NCI-H2227 (cell line): ENCODE measurements at regions not wholly inside any gene's neighbourhood (a gene's known extent, or its start where the extent isn't known, plus 50 kb on each side); places are given as distances from the start of the nearest gene placed in this dataset.

Experiments
- DNase-seq: peaks from one replicate; lab custom pipeline; 2025; ENCODE audit not compliant: unreplicated experiment; lab: John Stamatoyannopoulos, UW

DNA sequence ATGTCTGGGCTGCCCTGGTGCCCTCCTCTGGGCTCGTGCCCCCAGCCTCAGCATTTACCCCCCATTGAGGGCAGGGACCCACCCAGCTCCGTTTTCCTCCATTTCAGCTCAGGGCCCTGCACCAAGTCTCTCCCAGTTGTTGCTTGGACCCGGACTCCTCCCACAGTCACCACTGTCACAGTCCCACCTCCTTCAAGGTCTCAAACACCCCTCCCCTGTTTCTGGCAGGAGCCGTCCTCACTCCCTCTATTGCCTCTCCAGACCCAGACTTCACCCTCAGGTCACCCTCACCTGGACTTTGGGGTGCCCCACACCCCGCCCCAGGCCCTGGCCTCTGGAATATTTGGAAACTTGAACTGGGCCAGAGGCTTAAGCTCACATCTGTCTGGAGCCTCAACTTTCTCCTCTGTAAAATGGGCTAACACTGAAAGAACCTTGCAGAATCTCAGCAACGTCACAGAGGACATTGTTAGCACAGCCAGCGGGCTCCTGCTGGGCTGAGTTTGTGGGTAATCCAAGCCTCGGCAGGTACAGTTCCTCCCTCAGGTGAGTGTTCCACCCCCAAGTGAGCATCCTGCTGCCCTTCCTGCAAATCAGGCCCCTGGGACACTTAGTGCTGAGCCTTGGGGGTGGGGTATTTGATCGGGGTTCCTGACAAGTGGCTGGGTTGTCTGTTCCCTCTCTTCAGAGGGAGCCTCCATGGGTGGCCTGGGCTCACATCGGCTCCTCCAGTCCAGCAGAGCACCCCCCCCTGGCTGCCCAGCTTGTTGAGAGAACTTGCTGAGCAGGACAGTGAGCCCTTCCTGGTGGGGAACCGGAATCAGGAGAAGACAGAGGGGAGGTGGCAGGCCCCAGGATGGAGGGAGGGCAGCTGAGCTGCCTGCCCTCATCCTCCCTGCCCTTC, 130.1 kb downstream of the C9orf50 start:
- no peak for DNase-seq

GRCh38 chr9:129489838-129490582, 130.9 kb downstream of the C9orf50 start:
- DNase-seq: no peak

- DNase-seq: no peak
These were observed 133.0 kb downstream of the C9orf50 start for GRCh38 chr9:129487658-129488483.

DNA sequence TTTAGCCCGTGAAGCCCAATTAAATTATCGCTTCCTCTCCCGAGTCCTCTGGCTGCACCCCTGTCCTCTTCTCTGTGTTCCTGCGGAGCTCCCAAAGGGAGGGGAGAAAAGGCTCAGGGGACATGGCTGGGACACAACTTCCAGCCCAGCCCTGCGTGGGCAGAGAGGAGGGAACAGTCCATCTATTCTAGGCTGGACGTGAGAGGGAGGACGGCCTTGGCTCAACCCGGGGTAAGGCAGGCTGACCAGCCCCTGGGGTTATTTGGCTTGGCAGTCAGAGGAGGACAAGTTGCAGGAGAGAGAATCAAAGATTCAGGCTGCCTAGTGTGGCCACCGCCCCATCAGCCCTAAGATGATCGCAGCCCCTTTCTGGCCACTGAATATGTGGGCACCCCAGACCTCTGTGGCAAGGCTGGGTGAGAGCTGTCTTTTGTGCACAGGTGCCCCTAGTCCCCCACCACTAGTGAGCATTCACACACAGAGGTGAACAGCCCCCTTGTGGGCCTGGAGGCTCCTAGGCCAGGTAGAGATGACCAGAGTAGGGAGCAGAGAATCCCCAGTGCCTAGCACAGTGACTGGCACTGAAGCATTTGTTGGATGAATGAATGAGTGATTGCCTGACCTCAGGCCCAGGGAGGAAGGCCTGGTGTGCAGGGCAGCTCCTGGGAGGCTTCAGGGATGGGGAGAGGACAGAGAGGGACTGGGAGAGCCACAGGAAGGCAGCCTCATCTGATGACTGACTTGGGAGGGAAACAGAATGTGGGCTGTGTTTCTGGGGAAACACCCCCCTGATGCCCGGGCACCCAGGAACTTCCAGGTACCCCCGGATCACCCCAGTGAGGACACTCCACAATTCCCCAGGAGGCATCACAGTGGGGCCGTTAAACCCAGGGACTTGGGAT, 133.9 kb downstream of the C9orf50 start:
- DNase-seq: no peak

DNA sequence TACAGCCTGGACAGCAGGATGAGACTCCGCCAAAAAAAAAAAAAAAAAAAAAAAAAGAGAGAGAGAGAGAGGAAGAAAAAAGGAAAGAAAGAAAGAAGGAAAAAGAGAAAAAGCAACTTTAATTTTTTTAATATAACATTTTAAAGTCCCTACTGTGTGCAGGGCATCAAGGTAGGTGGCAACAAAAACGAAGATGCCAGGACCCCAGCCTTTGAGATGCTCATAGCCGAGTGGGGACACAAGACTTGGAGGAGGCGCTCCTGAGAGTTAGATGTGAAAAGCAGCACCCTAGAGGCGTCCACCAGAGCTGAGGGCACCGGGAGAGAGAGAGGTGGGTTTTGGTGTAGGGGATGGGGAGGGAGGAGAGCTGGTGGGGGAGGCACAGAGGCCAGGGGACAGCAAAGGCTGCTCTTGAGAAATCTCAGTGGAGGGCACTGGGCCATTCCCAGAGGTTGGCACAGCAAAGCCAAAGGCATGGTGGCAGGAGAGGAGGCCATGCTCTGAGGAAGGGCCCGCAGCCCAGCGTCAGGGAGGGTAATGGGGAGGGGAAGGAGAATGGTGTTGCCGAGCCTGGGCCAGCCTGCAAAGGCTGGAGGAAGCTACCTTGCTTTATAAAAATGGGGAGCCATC, 135.6 kb downstream of the C9orf50 start:
- DNase-seq: no peak

GRCh38 chr9:129484352-129485000, 136.4 kb downstream of the C9orf50 start:
- no peak for DNase-seq

- DNase-seq: peak; percentile 64
These were observed 137.2 kb downstream of the C9orf50 start for GRCh38 chr9:129483415-129484351.

DNA sequence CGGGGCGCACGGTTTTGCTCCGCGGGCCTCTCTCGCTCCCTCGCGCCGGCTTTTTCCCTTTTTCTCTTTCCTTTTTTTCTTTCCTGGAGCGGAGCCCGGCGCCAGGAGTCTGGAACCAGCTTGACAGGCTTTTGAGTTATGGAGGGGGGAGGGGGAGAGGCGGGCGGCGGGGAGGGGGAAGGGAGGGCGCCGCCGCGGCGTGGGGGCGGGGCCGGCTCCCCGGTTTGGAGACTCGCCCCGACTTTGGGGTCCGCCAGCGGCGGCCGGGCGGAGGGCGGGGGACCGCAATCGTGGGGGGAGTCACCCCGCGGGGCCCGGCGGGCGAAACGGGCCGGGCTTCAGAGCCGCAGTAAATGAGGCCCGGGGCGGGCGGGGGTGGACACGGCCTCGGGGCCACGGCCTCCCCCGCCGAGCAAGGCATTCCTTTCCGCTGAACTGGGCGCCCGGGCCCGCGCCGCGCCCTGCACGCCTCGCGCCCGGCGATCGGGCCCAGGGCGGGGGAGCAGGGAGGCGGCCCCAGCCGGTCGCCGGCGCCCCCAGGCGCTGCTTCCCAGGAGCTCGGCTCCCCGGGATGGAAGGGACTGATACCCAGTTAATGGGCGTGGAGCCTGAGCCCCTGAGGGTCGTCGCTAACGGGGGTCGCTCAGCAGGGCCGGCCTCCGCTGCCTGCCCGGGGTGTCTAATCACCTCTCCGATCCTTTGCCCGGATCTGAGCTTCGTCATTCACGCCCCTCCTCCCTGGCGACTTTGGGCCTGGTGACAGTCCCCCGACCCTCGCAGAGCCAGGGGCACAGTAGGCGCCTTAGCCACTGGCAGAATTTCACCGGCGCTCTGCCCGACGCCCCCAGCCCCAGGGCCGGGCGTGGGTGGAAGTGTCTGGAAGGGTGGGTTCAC, 138.1 kb downstream of the C9orf50 start:
- peak; percentile 84 for DNase-seq

DNA sequence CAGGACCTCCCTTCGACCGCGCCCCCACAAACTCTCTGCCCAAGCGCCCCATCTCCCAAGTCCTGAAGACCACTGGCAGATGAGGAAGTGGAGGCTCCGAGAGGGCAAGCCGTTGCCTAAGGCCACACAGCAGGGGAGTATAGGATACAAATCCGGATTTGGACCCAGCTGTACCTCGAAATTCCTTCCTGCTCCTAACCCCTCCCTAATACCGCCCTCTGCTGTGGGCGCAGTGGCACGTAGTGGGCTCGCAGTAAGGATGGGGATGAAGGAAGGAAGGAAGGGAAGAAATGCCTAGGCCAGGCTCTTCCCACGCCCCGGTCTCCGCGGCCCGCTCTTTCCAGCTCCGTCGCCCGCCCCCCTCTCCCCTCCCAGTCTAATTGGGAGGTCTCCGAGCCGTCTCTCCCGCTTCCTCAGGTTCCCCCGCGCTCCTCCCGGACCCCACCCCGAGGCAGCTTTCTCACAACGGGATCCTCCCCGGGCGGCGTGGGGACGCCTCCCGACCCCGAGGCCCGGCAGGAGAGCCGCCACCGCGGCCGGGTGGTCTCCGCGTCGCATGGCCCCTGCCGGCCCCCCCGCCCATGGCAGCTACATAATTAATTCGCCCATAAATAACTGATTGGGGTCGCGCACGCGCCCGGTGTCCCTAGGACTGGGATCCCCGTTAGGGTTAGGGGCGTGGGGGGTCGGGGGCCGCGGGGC, 138.9 kb downstream of the C9orf50 start:
- DNase-seq: peak; percentile 42

GRCh38 chr9:129481424-129481809, 139.5 kb downstream of the C9orf50 start:
- no peak for DNase-seq

DNA sequence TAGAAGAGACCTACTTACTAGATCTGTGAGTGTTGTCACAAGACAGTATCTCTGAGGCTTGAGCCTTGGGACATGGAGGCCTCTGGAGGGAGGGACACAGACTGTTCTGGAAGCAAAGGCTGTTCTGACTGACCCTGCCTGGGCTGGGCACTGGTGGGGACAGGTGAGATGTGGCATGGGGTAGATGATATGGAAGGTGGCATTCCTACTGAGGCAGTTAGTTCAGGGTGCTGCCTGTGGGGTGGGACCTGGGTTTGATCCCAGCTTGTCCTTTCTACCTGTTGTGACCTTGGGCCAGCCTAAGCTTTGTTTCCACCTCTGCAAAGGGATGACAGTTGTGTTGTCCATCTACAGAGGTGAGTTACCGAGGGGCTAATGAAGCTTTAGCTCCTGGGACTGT, 140.2 kb downstream of the C9orf50 start:
- no peak for DNase-seq

GRCh38 chr9:129480227-129480626, 140.7 kb downstream of the C9orf50 start:
- DNase-seq: no peak

DNA sequence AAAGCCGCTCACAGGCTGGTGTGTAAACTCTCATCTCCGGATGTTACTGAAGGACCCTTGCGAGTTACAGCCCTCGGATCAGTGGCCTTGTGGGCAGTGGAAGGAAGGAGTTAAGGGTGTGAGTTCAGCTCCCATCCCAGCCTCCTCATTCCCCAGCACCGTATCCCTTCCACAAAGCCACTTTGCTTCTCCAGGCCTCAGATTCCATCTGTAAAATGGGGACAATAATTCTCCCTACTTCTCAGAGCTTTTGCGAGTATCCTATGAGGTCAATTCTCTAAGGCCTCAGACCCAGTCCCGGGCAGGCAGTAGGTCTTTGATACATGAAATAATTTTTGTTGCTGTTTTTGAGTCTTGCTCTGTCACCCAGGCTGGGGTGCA, 141.3 kb downstream of the C9orf50 start:
- no peak for DNase-seq

DNA sequence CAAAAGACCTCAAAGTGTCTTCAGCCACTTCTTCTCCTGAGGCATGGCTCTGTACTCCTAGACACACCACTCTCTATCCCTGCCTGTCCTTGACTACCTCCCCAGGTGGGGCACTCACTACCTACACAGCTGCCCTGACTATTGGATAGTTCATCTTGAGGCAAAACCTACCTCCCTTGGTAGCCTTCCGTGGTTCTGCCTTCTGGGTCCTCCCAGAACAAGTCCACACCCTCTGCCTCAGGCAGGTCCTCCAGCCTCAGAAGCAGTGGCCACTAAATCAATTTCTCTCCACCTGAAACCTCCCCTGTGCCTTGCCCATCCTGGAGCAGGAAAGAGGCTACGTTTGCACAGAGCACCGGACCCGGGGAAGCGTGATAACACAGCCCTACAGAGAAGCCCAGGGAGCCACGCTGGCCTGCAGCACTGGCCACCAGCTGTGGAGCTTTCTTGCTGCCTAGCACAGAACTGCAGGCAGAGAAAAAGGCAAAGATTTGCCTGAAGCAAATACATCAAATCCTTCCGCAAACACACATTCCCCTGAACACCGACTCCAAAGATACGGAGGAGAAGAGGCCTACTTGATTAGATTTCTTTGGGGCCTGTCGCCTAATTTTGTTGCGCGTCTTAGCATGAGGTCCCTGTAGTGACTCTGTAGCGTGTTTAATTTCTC, 141.8 kb downstream of the C9orf50 start:
- DNase-seq: no peak

GRCh38 chr9:129478461-129478860, 142.4 kb downstream of the C9orf50 start:
- DNase-seq: no peak
